Adrenal gland (tissue), 9 donors: ENCODE measurements at regions not wholly inside any gene's neighbourhood (a gene's known extent, or its start where the extent isn't known, plus 50 kb on each side); places are given as distances from the start of the nearest gene placed in this dataset.

Experiments used
- DNase-seq, 7 donors: peaks; one replicate each; pipeline ENCODE4 v3.0.0-alpha.2; 2019 to 2020
- H3K27ac ChIP-seq, 5 donors: fragments of 200-600 bp; sonication (generic) in 4 of 5; 1 replicate in 3 of 5; 2 replicates in 2 of 5; pipeline versions ENCODE4 v1.5.1 to v1.8.0; 2016 to 2020; ENCODE audit warnings: mild to moderate bottlenecking in 1 of 5
- H3K27me3 ChIP-seq: fragments of 200-600 bp; 2 replicates; pipeline ENCODE4 v1.8.0; 2021
- H3K36me3 ChIP-seq, 2 donors: fragments of 200-600 bp; replicated peaks in 1 of 2; 1 replicate in 1 of 2; 2 replicates in 1 of 2; pipeline versions ENCODE4 v1.5.1 to v1.8.0; 2018 to 2022
- H3K4me1 ChIP-seq, 2 donors: fragments of 200-600 bp; replicated peaks in 1 of 2; 1 replicate in 1 of 2; 2 replicates in 1 of 2; pipeline versions ENCODE4 v1.5.1 to v1.8.0; 2018 to 2021
- H3K4me3 ChIP-seq, 4 donors: fragments of 200-600 bp; sonication (generic) in 3 of 4; one replicate each; pipeline ENCODE4 v1.5.1; 2016 to 2018
- H3K9me3 ChIP-seq, 3 donors: fragments of 200-600 bp; sonication (generic) in 1 of 3; replicated peaks in 1 of 3; 1 replicate in 2 of 3; 2 replicates in 1 of 3; pipeline versions ENCODE4 v1.5.1 to v1.8.0; 2016 to 2021
- POLR2A ChIP-seq, 2 donors: fragments of 450-650 bp; IDR thresholded peaks; one replicate each; pipeline ENCODE4 v1.6.1; 2017; ENCODE audit warnings: antibody characterized with exemption in 2 of 2, mild to moderate bottlenecking in 2 of 2, moderate library complexity in 1 of 2
- WGBS, 4 donors: extraction: QIAGEN DNeasy Blood & Tissue Kit in 2 of 4; methylation state at CpG; one replicate each; pipeline versions ENCODE4 v1.1.5 to v1.1.7; 2013 to 2017; 5-methylcytosine and 5-hydroxymethylcytosine counted together
- intact Hi-C, 2 donors: fragments of 100-400 bp; cut with DNase I; formaldehyde crosslinking; loops; one replicate each; pipeline versions ENCODE4 v1.14.1 to v1.15.0; 2022 to 2023
- TF ChIP-seq, protein P1 (sequence below), 6 experiments: fragments of 450-650 bp in 4 of 6; fragments of 200-600 bp in 2 of 6; sonication (generic) in 1 of 6; IDR thresholded peaks; 1 replicate in 5 of 6; 2 replicates in 1 of 6; pipeline versions ENCODE4 v1.5.1 to v1.8.0; 2016 to 2021; ENCODE audit warnings: antibody characterized with exemption in 6 of 6, mild to moderate bottlenecking in 2 of 6, moderate library complexity in 1 of 6
- donor health status: healthy with polysubstance abuse.
- donor health status: Bipolar disorder and iron deficiency.
- donor health status: DM: yes; HTN: yes; CAD: no.
- donor health status: DM: no; HTN: no; CAD: no.
- donor health status: DM: no; HTN: no; CAD: no.

DNA sequence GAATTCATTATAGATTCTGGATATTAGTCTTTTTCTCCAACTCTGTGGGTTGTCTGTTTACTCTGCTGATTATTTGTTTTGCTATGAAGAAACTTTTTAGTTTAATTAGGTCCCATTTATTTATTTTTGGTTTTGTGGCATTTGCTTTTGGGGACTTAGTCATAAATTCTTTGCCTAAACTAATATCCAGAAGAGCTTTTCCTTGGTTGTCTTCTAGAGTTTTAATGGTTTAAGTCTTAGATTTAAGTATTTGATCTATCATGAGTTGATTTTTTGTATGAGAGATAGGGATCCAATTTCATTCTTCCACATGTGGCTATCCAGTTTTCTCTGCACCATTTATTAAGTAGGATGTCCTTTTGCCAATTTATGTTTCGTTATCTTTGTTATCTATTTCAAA, 683.4 kb upstream of the FBXO33 start:
- no peak overlapping the region for H3K27ac ChIP-seq
- no peak overlapping the region for H3K4me3 ChIP-seq
- intact Hi-C loops: no loop called here
- H3K27me3 ChIP-seq: no peaks in the 10 kb centered on the region
- DNase-seq: no peak
- H3K36me3 ChIP-seq: no peaks in the 10 kb centered on the region
- 62 to 84% (median 72%) methylated on average over 1 of the region's 1 CpG for WGBS, 4 donors
- H3K4me1 ChIP-seq: no peaks in the 10 kb centered on the region
- no peak for TF ChIP-seq POLR2A (IDR thresholded peaks at IDR 0.05)
- TF ChIP-seq, protein P1, sequence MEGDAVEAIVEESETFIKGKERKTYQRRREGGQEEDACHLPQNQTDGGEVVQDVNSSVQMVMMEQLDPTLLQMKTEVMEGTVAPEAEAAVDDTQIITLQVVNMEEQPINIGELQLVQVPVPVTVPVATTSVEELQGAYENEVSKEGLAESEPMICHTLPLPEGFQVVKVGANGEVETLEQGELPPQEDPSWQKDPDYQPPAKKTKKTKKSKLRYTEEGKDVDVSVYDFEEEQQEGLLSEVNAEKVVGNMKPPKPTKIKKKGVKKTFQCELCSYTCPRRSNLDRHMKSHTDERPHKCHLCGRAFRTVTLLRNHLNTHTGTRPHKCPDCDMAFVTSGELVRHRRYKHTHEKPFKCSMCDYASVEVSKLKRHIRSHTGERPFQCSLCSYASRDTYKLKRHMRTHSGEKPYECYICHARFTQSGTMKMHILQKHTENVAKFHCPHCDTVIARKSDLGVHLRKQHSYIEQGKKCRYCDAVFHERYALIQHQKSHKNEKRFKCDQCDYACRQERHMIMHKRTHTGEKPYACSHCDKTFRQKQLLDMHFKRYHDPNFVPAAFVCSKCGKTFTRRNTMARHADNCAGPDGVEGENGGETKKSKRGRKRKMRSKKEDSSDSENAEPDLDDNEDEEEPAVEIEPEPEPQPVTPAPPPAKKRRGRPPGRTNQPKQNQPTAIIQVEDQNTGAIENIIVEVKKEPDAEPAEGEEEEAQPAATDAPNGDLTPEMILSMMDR (IDR thresholded peaks at IDR 0.05): no peak
- H3K9me3 ChIP-seq: no peaks in the 10 kb centered on the region

DNA sequence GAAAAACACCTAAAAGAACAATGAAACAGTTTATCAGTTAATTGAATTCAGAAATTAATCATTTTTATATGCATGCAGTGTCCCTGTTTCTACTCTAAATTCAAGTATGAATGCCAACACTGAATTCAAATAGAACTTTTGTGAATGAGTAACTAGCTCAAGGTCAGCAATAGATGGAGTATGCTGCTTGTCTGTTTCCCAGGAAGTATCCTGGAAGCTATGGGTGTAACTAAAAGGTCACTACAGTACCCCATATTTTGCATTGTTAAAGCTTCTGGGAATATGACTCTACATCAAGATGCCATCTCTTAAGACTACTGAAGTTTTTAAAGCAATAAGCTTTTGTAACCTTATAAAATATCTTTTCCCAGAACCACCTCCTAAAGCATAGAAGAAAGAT, 681.4 kb upstream of the FBXO33 start:
- no peaks in the 10 kb centered on the region for H3K27me3 ChIP-seq
- H3K4me3 ChIP-seq: no peak overlapping the region
- intact Hi-C loops: no loop called here
- no peak for DNase-seq
- H3K27ac ChIP-seq: no peak overlapping the region
- no peaks in the 10 kb centered on the region for H3K9me3 ChIP-seq
- no peaks in the 10 kb centered on the region for H3K4me1 ChIP-seq
- TF ChIP-seq, protein P1 (IDR thresholded peaks at IDR 0.05): no peak
- TF ChIP-seq POLR2A (IDR thresholded peaks at IDR 0.05): no peak
- no peaks in the 10 kb centered on the region for H3K36me3 ChIP-seq

DNA sequence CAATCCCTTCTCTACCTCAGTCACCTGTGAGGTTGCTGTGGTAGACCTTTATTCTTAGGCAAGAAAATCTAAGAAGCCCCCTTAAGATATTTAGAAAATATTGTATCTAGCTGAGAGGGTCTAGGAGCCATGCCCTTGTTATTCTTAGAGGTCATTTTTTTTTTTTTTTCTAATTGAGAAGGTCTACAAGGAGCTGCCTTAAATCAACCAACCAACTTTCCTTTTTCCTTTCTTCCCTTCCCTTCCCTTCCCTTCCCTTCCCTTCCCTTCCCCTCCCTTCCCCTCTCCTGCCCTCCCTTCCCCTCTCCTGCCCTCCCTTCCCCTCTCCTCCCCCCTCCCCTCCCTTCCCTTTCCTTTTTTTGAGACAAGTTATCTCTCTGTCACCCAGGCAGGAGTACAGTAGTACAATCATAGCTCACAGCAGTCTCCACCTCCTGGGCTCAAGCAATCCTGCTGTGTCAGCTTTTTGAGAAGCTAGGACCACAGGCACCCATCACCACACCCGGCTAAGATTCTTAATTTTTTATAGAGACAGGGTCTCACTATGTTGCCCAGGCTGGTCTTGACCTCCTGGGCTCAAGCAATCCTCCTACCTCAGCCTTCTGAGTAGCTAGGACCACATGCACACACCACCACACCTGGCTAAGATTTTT, 668.4 kb upstream of the FBXO33 start:
- Histone ChIP-seq H3K4me3 (no peak overlapping the region), H3K36me3 (no peaks in the 10 kb centered on the region), H3K27ac (no peak overlapping the region), H3K9me3 (no peaks in the 10 kb centered on the region), H3K4me1 (no peaks in the 10 kb centered on the region), H3K27me3 (no peaks in the 10 kb centered on the region)
- no peak for DNase-seq
- intact Hi-C loops: no loop called here
- 33 to 84% (median 75%) methylated on average over 1 of the region's 1 CpG for WGBS, 4 donors
- TF ChIP-seq POLR2A (IDR thresholded peaks at IDR 0.05): no peak
- TF ChIP-seq, protein P1 (IDR thresholded peaks at IDR 0.05): no peak

DNA sequence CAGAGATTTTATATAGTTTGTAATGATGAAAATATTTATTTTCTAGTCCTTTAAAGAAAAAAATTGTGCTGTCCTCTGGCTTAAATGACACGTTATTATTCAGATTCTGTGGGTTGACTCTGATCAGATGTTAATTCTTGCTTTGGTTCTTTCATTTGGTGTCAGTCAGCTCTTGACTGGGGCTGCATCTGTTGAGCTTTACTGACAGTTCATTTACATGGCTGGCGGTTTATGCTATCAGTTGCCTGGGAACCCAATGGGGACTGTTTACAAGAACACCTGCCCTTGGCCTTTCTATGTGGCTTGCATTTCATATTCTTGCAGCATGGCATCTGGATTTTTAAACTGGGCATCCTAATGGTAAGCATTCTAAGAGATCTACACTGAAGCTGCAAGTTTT, 667.1 kb upstream of the FBXO33 start:
- intact Hi-C loops: no loop called here
- Histone ChIP-seq H3K27ac (no peak overlapping the region), H3K9me3 (no peaks in the 10 kb centered on the region), H3K4me1 (no peaks in the 10 kb centered on the region), H3K27me3 (no peaks in the 10 kb centered on the region), H3K36me3 (no peaks in the 10 kb centered on the region), H3K4me3 (no peak overlapping the region)
- WGBS, 4 donors: 54 to 68% (median 65%) methylated on average over 2 of the region's 2 CpGs
- TF ChIP-seq, protein P1 (IDR thresholded peaks at IDR 0.05): no peak
- no peak for TF ChIP-seq POLR2A (IDR thresholded peaks at IDR 0.05)
- DNase-seq: no peak
